GM12878 (cell line): ENCODE measurements at regions not wholly inside any gene's neighbourhood (a gene's known extent, or its start where the extent isn't known, plus 50 kb on each side); places are given as distances from the start of the nearest gene placed in this dataset.

Source experiments
- ATAC-seq: fragments of 200-7000 bp; cut with Tn5 transposase; 3 replicates; pipeline ENCODE4 v1.9.1; 2020; ENCODE audit warnings: mild to moderate bottlenecking, moderate library complexity
- BruUV-seq: library from RNA; stranded (reverse); fragments of 400-500 nt; replicated peaks from 2 replicates; lab custom pipeline; 2021; lab: Mats Ljungman, UMichigan
- CTCF ChIA-PET: fragments of 300-600 bp; sonication (Branson Sonifier 250); formaldehyde crosslinking; extraction: SDS; loops from one replicate; lab custom pipeline; 2021; ENCODE audit warnings: inconsistent platforms; lab: Yijun Ruan, JAX
- POLR2A ChIA-PET: fragments of 350-600 bp; formaldehyde crosslinking; extraction: SDS; loops from one replicate; lab custom pipeline; 2021; ENCODE audit warnings: inconsistent platforms; lab: Charles Lee
- RAD21 ChIA-PET: fragments of 300-600 bp; sonication (Branson Sonifier 250); formaldehyde crosslinking; loops from one replicate; lab custom pipeline; 2023; ENCODE audit warnings: antibody characterized with exemption; ENCODE audit not compliant: unreplicated experiment; lab: Charles Lee
- SMC1A ChIA-PET: fragments of 300-600 bp; sonication (Branson Sonifier 250); formaldehyde crosslinking; loops from one replicate; lab custom pipeline; 2023; ENCODE audit not compliant: unreplicated experiment, uncharacterized antibody; lab: Charles Lee
- DNase-seq: peaks from one replicate; pipeline ENCODE4 v3.0.0-alpha.2; 2011; ENCODE audit warnings: low read depth, low spot score
- FAIRE-seq: peaks from 3 replicates; lab custom pipeline; 2011; peaks lifted over from hg19 to GRCh38; lab: Jason Lieb, UNC
- H2AFZ ChIP-seq: 2 replicates; pipeline ENCODE4 v1.6.0; 2011; ENCODE audit warnings: low read depth, low read length, control low read depth; ENCODE audit not compliant: control insufficient read depth
- H3K27ac ChIP-seq: 2 replicates; pipeline ENCODE4 v1.5.1; 2011; ENCODE audit warnings: control low read depth; ENCODE audit not compliant: control insufficient read depth, insufficient read depth
- H3K27me3 ChIP-seq, 2 experiments: replicated peaks in 1 of 2; 2 replicates each; pipeline versions ENCODE4 v1.6.0 to v1.6.1; 2011; ENCODE audit warnings: low read length in 1 of 2; ENCODE audit not compliant: control insufficient read depth in 2 of 2, insufficient read depth in 2 of 2
- H3K36me3 ChIP-seq, 2 experiments: 2 replicates each; pipeline ENCODE4 v1.5.1; 2011; ENCODE audit warnings: low read length in 1 of 2; ENCODE audit not compliant: control insufficient read depth in 2 of 2, insufficient read depth in 2 of 2
- H3K4me1 ChIP-seq: 2 replicates; pipeline ENCODE4 v1.6.1; 2011; ENCODE audit warnings: mild to moderate bottlenecking, low read length, moderate library complexity, mixed read lengths; ENCODE audit not compliant: control insufficient read depth, insufficient read depth
- H3K4me2 ChIP-seq: 2 replicates; pipeline ENCODE4 v1.6.0; 2011; ENCODE audit warnings: control low read depth; ENCODE audit not compliant: control insufficient read depth, insufficient read depth
- H3K4me3 ChIP-seq: fragments of 200-600 bp; sonication (generic); 2 replicates; pipeline ENCODE4 v1.5.1; 2016
- H3K79me2 ChIP-seq: 2 replicates; pipeline ENCODE4 v1.6.0; 2011; ENCODE audit warnings: low read length; ENCODE audit not compliant: control insufficient read depth, insufficient read depth
- H3K9ac ChIP-seq: 2 replicates; pipeline ENCODE4 v1.8.0; 2011; ENCODE audit warnings: low read length, control low read depth, mixed read lengths; ENCODE audit not compliant: control insufficient read depth, insufficient read depth
- H3K9me3 ChIP-seq: replicated peaks from 3 replicates; pipeline ENCODE4 v1.5.1; 2011; ENCODE audit warnings: mild to moderate bottlenecking, low read length; ENCODE audit not compliant: control insufficient read depth, insufficient read depth
- H4K20me1 ChIP-seq: 2 replicates; pipeline ENCODE4 v1.6.0; 2011; ENCODE audit not compliant: control insufficient read depth, insufficient read depth
- BCL3 ChIP-seq: IDR thresholded peaks from 2 replicates; pipeline ENCODE4 v1.6.1; 2011; ENCODE audit warnings: borderline replicate concordance, low read depth, mild to moderate bottlenecking, moderate library complexity, low read length; ENCODE audit not compliant: insufficient read depth, poor library complexity, severe bottlenecking
- BRCA1 ChIP-seq: IDR thresholded peaks from 2 replicates; pipeline ENCODE4 v1.6.1; 2011; ENCODE audit warnings: low read depth, low read length, improper control_type of control experiment
- EGR1 ChIP-seq, 2 experiments: IDR thresholded peaks; 1 replicate in 1 of 2; 2 replicates in 1 of 2; pipeline ENCODE4 v1.6.1; 2011 to 2012; ENCODE audit warnings: low read depth in 2 of 2, low read length in 2 of 2, borderline replicate concordance in 1 of 2, mild to moderate bottlenecking in 1 of 2, moderate library complexity in 1 of 2
- ELK1 ChIP-seq: IDR thresholded peaks from 2 replicates; pipeline ENCODE4 v1.6.1; 2012; ENCODE audit warnings: low read depth, low read length, improper control_type of control experiment
- IRF4 ChIP-seq: IDR thresholded peaks from 2 replicates; pipeline ENCODE4 v1.6.1; 2011; ENCODE audit warnings: low read depth, low read length
- LARP7 ChIP-seq: fragments of 450-650 bp; IDR thresholded peaks from 2 replicates; pipeline ENCODE4 v1.6.1; 2017; ENCODE audit warnings: mild to moderate bottlenecking
- MTA2 ChIP-seq: fragments of 450-650 bp; IDR thresholded peaks from 2 replicates; pipeline ENCODE4 v1.6.1; 2016; ENCODE audit warnings: low read depth, mild to moderate bottlenecking, moderate library complexity
- MYB ChIP-seq: fragments of 150-350 bp; IDR thresholded peaks from 2 replicates; pipeline ENCODE4 v1.6.1; 2014; ENCODE audit warnings: mild to moderate bottlenecking, low read depth, low read length, borderline replicate concordance
- MYC ChIP-seq: IDR thresholded peaks from 2 replicates; pipeline ENCODE4 v1.6.1; 2011; ENCODE audit warnings: mild to moderate bottlenecking, low read length, moderate library complexity, inconsistent platforms; ENCODE audit not compliant: insufficient read depth, insufficient replicate concordance, insufficient read length, severe bottlenecking
- NR2F1 ChIP-seq: fragments of 450-650 bp; conservative IDR thresholded peaks from 2 replicates; pipeline ENCODE4 v1.6.1; 2017; ENCODE audit warnings: mild to moderate bottlenecking
- POLR2A ChIP-seq: IDR thresholded peaks from 2 replicates; pipeline ENCODE4 v1.6.1; 2011; ENCODE audit warnings: low read depth, mild to moderate bottlenecking, low read length
- RUNX3 ChIP-seq: IDR thresholded peaks from 2 replicates; pipeline ENCODE4 v1.6.1; 2012; ENCODE audit warnings: low read length, inconsistent platforms
- SMAD1 ChIP-seq: fragments of 450-650 bp; IDR thresholded peaks from 2 replicates; pipeline ENCODE4 v1.6.1; 2018; ENCODE audit warnings: mild to moderate bottlenecking, low read depth; ENCODE audit not compliant: partially characterized antibody
- SP1 ChIP-seq: IDR thresholded peaks from one replicate; pipeline ENCODE4 v1.6.1; 2011; ENCODE audit warnings: low read depth, low read length
- ZBED1 ChIP-seq: IDR thresholded peaks from 2 replicates; pipeline ENCODE4 v1.6.1; 2016; ENCODE audit warnings: borderline replicate concordance
- ZBTB4 ChIP-seq: fragments of 450-650 bp; formaldehyde crosslinking; IDR thresholded peaks from 2 replicates; pipeline ENCODE4 v1.4.0; 2022; ENCODE audit warnings: mild to moderate bottlenecking, moderate library complexity
- WGBS: methylation state at CpG from one replicate; pipeline ENCODE4 v1.1.6; 2016; ENCODE audit warnings: low lambda C conversion rate; ENCODE audit not compliant: insufficient replicate concordance, insufficient coverage; ENCODE audit errors: missing lambda C conversion rate; 5-methylcytosine and 5-hydroxymethylcytosine counted together
- in situ Hi-C: fragments of 300-500 bp; cut with MboI; formaldehyde crosslinking; loops from 9 replicates; pipeline ENCODE4 v1.14.3; 2018; ENCODE audit warnings: mixed read lengths
- intact Hi-C: fragments of 100-400 bp; cut with micrococcal nuclease; formaldehyde crosslinking; loops from one replicate; pipeline ENCODE4 v1.14.2; 2022; ENCODE audit not compliant: unreplicated experiment
- TF ChIP-seq, protein P1 (sequence below): fragments of 450-650 bp; IDR thresholded peaks from 2 replicates; pipeline ENCODE4 v1.6.1; 2017; ENCODE audit warnings: low read depth, mild to moderate bottlenecking, moderate library complexity

DNA sequence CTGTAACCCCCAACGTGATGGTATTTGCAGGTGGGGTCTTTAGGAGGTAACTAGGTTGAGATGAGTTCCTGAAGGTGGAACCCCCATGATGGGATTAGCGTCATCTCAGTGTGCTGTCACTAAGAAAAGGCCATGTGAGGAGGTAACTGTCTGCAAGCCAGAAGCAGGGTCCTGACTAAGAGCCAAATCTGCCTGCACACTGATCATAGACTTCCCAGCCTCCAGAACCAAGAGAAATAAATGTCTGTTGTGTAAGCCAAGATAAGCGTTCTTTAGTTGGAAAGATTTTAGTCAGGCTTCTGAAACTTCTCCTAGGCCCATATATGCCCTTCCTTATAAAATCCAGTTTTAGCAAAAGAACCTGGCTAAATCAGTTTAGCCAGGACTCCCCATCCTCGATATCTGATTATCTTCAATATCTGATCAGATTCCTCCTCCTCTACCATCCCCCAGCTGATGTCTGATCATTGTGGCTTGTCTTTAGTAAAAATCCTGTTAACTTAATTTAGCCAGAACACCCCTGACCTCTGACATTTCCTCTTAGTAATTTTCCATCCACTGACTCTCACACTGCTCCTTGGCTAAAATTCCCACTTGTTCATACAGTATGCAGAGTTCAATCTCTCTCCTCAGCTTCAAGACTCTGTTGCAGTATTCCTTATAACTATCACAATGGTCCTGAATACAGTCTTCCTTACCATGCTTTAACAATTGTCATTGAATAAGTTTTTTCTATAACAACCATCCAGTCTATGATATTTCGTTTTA is 835.4 kb upstream of the PHF14 start (continued):
- TF ChIP-seq ZBTB4 (CRISPR knock-in tag) = no peak
- no peak for TF ChIP-seq MYC
- no peak for TF ChIP-seq MYB
- TF ChIP-seq IRF4 = no peak
- no peak for TF ChIP-seq ZBED1

- POLR2A ChIA-PET = no interaction called here
- no peaks in the 10 kb centered on the region for H3K9me3 ChIP-seq
- H2AFZ ChIP-seq = no peak overlapping the region
- H3K27me3 ChIP-seq = no peaks in the 10 kb centered on the region
- H3K4me1 ChIP-seq = no peaks in the 10 kb centered on the region
- no peak overlapping the region for H3K9ac ChIP-seq
- SMC1A ChIA-PET = no interaction called here
- H3K4me2 ChIP-seq = no peak overlapping the region
- H3K36me3 ChIP-seq = no peaks in the 10 kb centered on the region
- 0% methylated on average over 2 of the region's 2 CpGs for WGBS
- no peak for DNase-seq
- H3K27ac ChIP-seq = no peak overlapping the region
- H3K4me3 ChIP-seq = no peak overlapping the region
- CTCF ChIA-PET = no interaction called here
- FAIRE-seq = no peak
- RAD21 ChIA-PET = no interaction called here
- BruUV-seq = no TSS peak
- H3K79me2 ChIP-seq = no peaks in the 10 kb centered on the region
- no peak for ATAC-seq
- in situ Hi-C loops (no loop called here), intact Hi-C loops (no loop called here)
- no peaks in the 10 kb centered on the region for H4K20me1 ChIP-seq
- TF ChIP-seq BCL3 = no peak
- TF ChIP-seq SMAD1 = no peak
- TF ChIP-seq LARP7 = no peak
- no peak for TF ChIP-seq RUNX3
- TF ChIP-seq MTA2 = no peak
- TF ChIP-seq SP1 = no peak
- TF ChIP-seq POLR2A = no peak
- no peak for TF ChIP-seq BRCA1
- TF ChIP-seq, protein P1, sequence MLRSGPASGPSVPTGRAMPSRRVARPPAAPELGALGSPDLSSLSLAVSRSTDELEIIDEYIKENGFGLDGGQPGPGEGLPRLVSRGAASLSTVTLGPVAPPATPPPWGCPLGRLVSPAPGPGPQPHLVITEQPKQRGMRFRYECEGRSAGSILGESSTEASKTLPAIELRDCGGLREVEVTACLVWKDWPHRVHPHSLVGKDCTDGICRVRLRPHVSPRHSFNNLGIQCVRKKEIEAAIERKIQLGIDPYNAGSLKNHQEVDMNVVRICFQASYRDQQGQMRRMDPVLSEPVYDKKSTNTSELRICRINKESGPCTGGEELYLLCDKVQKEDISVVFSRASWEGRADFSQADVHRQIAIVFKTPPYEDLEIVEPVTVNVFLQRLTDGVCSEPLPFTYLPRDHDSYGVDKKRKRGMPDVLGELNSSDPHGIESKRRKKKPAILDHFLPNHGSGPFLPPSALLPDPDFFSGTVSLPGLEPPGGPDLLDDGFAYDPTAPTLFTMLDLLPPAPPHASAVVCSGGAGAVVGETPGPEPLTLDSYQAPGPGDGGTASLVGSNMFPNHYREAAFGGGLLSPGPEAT = no peak
- TF ChIP-seq NR2F1 = no peak
- no peak for TF ChIP-seq EGR1 (IDR thresholded peaks at IDR 0.05; ENCODE audit: borderline replicate concordance in 1 of 2, low read depth in 2 of 2, low read length in 2 of 2)
- TF ChIP-seq ELK1 = no peak
Measured at GRCh38 chr7:10146271-10146670, 827.4 kb upstream of the PHF14 start.
